Gastroesophageal sphincter (tissue), 4 donors: ENCODE measurements at regions not wholly inside any gene's neighbourhood (a gene's known extent, or its start where the extent isn't known, plus 50 kb on each side); places are given as distances from the start of the nearest gene placed in this dataset.

ENCODE experiments used
- ATAC-seq: fragments of 150-250 bp; one replicate; pipeline ENCODE4 v1.9.1; 2016; ENCODE audit warnings: mild to moderate bottlenecking, moderate library complexity
- H3K27ac ChIP-seq, 4 donors: fragments of 200-600 bp; sonication (generic) in 3 of 4; 1 replicate in 3 of 4; 2 replicates in 1 of 4; pipeline ENCODE4 v1.5.1; 2016 to 2019
- H3K27me3 ChIP-seq: fragments of 200-600 bp; sonication (generic); one replicate; pipeline ENCODE4 v1.5.1; 2019
- H3K36me3 ChIP-seq, 2 donors: fragments of 200-600 bp; sonication (generic); one replicate each; pipeline ENCODE4 v1.5.1; 2019; ENCODE audit warnings: control low read depth in 1 of 2
- H3K4me1 ChIP-seq, 3 donors: fragments of 200-600 bp; sonication (generic); 1 replicate in 2 of 3; 2 replicates in 1 of 3; pipeline ENCODE4 v1.5.1; 2016 to 2019; ENCODE audit warnings: control low read depth in 2 of 3
- H3K4me3 ChIP-seq, 2 donors: fragments of 200-600 bp; sonication (generic); one replicate each; pipeline ENCODE4 v1.5.1; 2019; ENCODE audit warnings: mild to moderate bottlenecking in 1 of 2, moderate library complexity in 1 of 2
- H3K9me3 ChIP-seq, 3 donors: fragments of 200-600 bp; sonication (generic); one replicate each; pipeline ENCODE4 v1.5.1; 2017 to 2019; ENCODE audit warnings: control low read depth in 2 of 3
- CTCF ChIP-seq, 4 experiments: fragments of 200-600 bp in 2 of 4; fragments of 450-650 bp in 2 of 4; sonication (generic) in 1 of 4; IDR thresholded peaks; one replicate each; pipeline ENCODE4 v1.5.1; 2017 to 2019; ENCODE audit warnings: antibody characterized with exemption in 4 of 4, mild to moderate bottlenecking in 2 of 4, moderate library complexity in 2 of 4
- EP300 ChIP-seq: sonication (generic); formaldehyde crosslinking; IDR thresholded peaks from one replicate; pipeline ENCODE4 v1.6.1; 2017; ENCODE audit warnings: antibody characterized with exemption, mild to moderate bottlenecking
- POLR2A ChIP-seq, 2 donors: fragments of 450-650 bp; IDR thresholded peaks; one replicate each; pipeline ENCODE4 v1.6.1; 2017; ENCODE audit warnings: antibody characterized with exemption in 2 of 2, mild to moderate bottlenecking in 2 of 2, moderate library complexity in 1 of 2
- POLR2AphosphoS5 ChIP-seq: sonication (generic); formaldehyde crosslinking; IDR thresholded peaks from one replicate; pipeline ENCODE4 v1.6.1; 2017; ENCODE audit warnings: antibody characterized with exemption
- WGBS, 2 donors: methylation state at CpG; one replicate each; pipeline ENCODE4 v1.1.5; 2018; ENCODE audit warnings: low coverage in 1 of 2; 5-methylcytosine and 5-hydroxymethylcytosine counted together

- no peak for ATAC-seq
- H3K4me3 ChIP-seq = no peak overlapping the region
- TF ChIP-seq CTCF (IDR thresholded peaks at IDR 0.05) (no peak), POLR2A (IDR thresholded peaks at IDR 0.05) (no peak), POLR2AphosphoS5 (no peak), EP300 (no peak)
- no peaks in the 10 kb centered on the region for H3K4me1 ChIP-seq
- H3K9me3 ChIP-seq = no peaks in the 10 kb centered on the region
- no peaks in the 10 kb centered on the region for H3K36me3 ChIP-seq
- H3K27ac ChIP-seq = no peak overlapping the region
- no peaks in the 10 kb centered on the region for H3K27me3 ChIP-seq
- WGBS, 2 donors = 50 to 66% methylated on average over 2 to 5 of the region's 5 CpGs
These were observed 267.4 kb downstream of the ATG4C start for GRCh38 chr1:63051356-63051755.

- Histone ChIP-seq H3K9me3 (no peaks in the 10 kb centered on the region), H3K36me3 (no peaks in the 10 kb centered on the region), H3K27me3 (no peaks in the 10 kb centered on the region), H3K4me1 (no peaks in the 10 kb centered on the region), H3K27ac (no peak overlapping the region), H3K4me3 (no peak overlapping the region)
- TF ChIP-seq EP300 = no peak
- TF ChIP-seq POLR2AphosphoS5 = no peak
- no peak for TF ChIP-seq POLR2A (IDR thresholded peaks at IDR 0.05)
- no peak for TF ChIP-seq CTCF (IDR thresholded peaks at IDR 0.05)
- ATAC-seq = no peak
- 80% methylated on average over 1 of the region's 6 CpGs; no CpG with 5 or more reads in 1 of the 2 donors for WGBS, 2 donors
These were observed 268.0 kb downstream of the ATG4C start for GRCh38 chr1:63051886-63052285.

- Histone ChIP-seq H3K4me3 (no peak overlapping the region), H3K27me3 (no peaks in the 10 kb centered on the region), H3K36me3 (no peaks in the 10 kb centered on the region), H3K4me1 (no peaks in the 10 kb centered on the region), H3K9me3 (no peaks in the 10 kb centered on the region), H3K27ac (no peak overlapping the region)
- ATAC-seq = no peak
- 59 to 82% methylated on average over 4 of the region's 4 CpGs for WGBS, 2 donors
- TF ChIP-seq POLR2AphosphoS5 (no peak), POLR2A (IDR thresholded peaks at IDR 0.05) (no peak), CTCF (IDR thresholded peaks at IDR 0.05) (no peak), EP300 (no peak)
These were observed 268.2 kb upstream of the FOXD3 start for GRCh38 chr1:63054184-63054583.

- H3K4me3 ChIP-seq = no peak overlapping the region
- TF ChIP-seq EP300 = no peak
- TF ChIP-seq CTCF (IDR thresholded peaks at IDR 0.05) = no peak
- TF ChIP-seq POLR2A (IDR thresholded peaks at IDR 0.05) = no peak
- no peak for TF ChIP-seq POLR2AphosphoS5
- H3K27me3 ChIP-seq = no peaks in the 10 kb centered on the region
- WGBS, 2 donors = 52 to 86% methylated on average over 1 to 2 of the region's 3 CpGs
- ATAC-seq = no peak
- no peak overlapping the region for H3K27ac ChIP-seq
- H3K4me1 ChIP-seq = no peaks in the 10 kb centered on the region
- H3K9me3 ChIP-seq = no peaks in the 10 kb centered on the region
- no peaks in the 10 kb centered on the region for H3K36me3 ChIP-seq
These were observed 259.0 kb upstream of the FOXD3 start for GRCh38 chr1:63063367-63063766.

- no peaks in the 10 kb centered on the region for H3K9me3 ChIP-seq
- TF ChIP-seq POLR2AphosphoS5 = no peak
- TF ChIP-seq EP300 = no peak
- no peak for TF ChIP-seq CTCF (IDR thresholded peaks at IDR 0.05)
- TF ChIP-seq POLR2A (IDR thresholded peaks at IDR 0.05) = no peak
- no peaks in the 10 kb centered on the region for H3K27me3 ChIP-seq
- 78 to 83% methylated on average over 3 to 4 of the region's 4 CpGs for WGBS, 2 donors
- H3K4me3 ChIP-seq = no peak overlapping the region
- H3K36me3 ChIP-seq = no peaks in the 10 kb centered on the region
- H3K4me1 ChIP-seq = no peaks in the 10 kb centered on the region
- no peak overlapping the region for H3K27ac ChIP-seq
- ATAC-seq = no peak
These were observed 258.2 kb upstream of the FOXD3 start for GRCh38 chr1:63064135-63064534.
